Putamen (tissue), 1 donor: ENCODE measurements at regions not wholly inside any gene's neighbourhood (a gene's known extent, or its start where the extent isn't known, plus 50 kb on each side); places are given as distances from the start of the nearest gene placed in this dataset.
"Not testable (repeated sequence)": the region's sequence is repeated elsewhere in the genome, so short reads cannot be mapped to it uniquely, and the experiment has no call there.

Experiments used
- DNase-seq: peaks from one replicate; pipeline ENCODE4 v3.0.0-alpha.2; 2016; ENCODE audit warnings: low spot score

DNA sequence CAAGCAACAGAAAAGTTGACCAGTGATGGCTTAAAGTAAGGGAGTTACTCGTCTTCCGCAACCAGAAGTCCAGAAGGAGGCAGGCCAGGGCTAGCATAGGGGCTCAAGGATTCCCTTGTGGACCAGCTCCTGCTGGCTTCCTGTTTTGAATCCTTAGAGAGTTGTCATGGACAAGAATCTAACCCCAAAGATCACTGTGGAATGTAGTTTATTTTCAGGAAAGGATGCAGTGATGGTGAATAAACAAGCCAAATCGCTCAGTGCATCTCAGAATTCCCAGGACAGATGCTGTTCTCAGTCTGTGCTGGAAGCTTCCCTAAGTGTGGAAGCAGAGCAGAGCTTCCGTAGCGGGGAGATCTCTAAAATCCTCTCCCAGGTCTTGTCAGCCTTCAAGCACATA is 311.3 kb downstream of the C12orf75 start:
- DNase-seq = no peak

DNA sequence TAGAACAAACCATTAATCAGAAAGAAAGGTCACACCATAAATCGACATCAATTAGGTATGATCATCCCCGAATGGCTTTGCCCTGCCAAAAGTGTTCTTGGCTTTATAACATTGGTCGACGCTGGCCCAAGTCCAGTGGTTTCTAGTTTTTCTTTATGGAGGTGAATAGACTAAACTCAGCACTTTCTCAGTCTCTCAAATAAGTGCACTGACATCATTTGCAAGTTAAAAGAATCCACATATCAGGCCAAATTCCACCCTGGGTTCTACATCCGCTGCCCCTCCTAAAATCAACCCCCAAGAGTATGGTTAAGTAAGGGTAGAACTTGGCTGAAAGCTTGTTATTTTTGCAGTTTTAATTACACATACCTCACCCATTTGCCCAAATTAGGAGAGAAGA is 314.3 kb downstream of the C12orf75 start:
- DNase-seq = no peak

DNA sequence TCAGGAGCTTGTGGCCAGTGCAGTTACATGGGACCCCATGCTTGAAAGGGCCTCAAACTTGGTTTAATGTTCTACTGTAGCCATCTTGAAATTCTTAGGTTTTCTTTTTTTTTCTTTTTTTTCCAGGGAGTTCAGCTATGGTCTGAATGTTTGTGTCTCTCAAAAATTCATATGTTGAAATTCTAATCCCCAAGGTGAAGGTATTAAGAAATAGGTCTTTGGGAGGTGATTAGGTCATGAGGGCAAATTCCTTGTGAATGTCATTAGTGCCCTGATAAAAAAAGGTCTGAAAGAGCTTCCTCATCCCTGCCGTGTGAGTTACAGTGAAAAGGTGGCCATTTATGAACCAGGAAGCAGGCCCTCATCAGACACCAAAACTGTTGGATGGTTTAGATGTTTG is 324.1 kb downstream of the C12orf75 start:
- DNase-seq = no peak

DNA sequence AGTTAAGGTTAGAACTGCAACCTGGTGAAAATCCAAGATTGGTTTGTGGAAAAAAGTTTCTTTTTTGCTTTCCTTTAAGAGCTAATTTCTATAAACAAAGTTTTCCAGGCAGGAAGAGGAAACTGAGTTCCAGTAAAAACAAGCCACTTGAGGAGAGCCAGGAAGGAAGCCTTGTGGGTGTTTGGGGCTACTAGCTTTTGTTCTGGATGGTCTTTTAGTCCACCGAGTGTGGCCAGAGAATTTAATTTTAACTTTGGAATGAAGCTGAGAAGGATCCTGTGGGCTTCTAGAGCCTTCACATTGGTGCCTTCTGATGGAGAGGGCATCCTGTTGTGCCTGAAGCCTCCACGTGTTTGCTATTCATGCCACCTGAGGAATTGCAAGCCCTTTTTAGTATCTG is 327.9 kb downstream of the C12orf75 start:
- DNase-seq = no peak

DNA sequence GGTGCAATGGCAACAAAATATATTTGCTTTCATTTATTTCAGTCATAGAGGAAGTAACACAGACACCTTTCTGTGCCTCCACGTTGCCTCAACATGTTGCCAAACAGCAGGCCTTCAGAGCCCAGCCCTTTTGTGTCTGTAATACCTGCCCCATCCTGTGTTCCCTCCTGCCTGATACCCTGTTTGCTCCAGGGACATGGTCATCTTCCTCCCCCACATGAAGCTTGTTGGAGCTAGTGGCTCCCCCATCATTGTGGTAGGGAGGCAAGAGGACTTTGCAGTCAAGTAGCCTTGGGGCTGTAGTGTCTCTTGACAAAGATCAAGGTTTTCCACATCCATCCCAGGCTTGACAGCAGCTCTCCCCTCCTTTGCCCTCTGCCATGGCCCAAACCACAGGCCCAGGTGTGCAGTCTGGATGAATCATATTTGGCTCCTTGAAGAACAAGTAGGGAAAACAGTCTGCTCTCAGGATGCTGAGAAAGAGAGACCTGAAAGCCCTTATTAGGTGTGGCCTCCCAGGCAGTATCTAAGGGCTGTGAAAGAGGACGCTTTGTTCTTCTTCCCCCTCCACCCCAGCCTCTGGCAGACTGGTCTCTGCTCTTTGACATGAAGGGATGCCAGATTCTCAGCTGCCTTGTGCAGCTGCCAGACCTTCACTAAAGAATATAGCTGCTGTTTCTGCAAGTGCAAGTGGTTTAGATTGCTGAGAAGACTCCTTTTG is 329.0 kb downstream of the C12orf75 start:
- DNase-seq = no peak

DNA sequence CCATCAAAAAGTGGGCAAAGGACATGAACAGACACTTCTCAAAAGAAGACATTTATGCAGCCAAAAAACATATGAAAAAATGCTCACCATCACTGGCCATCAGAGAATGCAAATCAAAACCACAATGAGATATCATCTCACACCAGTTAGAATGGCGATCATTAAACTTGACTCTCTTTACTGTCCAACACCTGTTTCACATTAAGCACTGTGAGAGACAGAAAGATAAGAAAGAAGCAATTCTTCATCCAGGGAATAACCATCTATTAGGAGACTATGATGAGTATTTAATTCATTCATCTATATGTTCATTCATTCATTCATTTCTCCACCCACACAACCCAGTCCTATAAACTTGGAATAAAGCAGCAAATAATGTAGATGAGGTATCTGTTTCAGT is 334.3 kb downstream of the C12orf75 start:
- not testable (repeated sequence) for DNase-seq

- no peak for DNase-seq
Measured at GRCh38 chr12:105665366-105665765, 334.9 kb downstream of the C12orf75 start.

GRCh38 chr12:105667973-105668743 is 337.7 kb downstream of the C12orf75 start:
- no peak for DNase-seq

DNA sequence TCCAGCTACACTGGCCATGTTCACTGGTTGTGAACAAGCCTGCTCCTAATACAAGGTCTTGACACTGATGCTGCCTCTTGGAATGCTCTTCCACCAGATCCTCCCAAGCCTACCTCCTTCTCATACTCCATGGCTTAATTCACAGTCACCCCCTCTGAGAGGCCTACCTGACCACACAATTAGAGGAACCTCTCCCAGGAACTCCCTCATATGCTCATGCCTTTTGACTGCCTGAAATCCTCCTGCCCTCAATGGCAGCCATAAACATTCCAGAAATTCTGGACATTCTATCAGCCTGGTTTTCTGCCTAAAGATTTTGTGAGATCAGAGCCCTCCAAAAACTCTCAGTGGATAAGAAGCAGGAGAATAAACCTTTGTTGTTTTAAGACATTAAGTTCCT is 340.2 kb downstream of the C12orf75 start:
- no peak for DNase-seq

- no peak for DNase-seq
Measured at GRCh38 chr12:105671720-105672119, 341.2 kb downstream of the C12orf75 start.

GRCh38 chr12:105672121-105672975 is 341.9 kb downstream of the C12orf75 start:
- no peak for DNase-seq

DNA sequence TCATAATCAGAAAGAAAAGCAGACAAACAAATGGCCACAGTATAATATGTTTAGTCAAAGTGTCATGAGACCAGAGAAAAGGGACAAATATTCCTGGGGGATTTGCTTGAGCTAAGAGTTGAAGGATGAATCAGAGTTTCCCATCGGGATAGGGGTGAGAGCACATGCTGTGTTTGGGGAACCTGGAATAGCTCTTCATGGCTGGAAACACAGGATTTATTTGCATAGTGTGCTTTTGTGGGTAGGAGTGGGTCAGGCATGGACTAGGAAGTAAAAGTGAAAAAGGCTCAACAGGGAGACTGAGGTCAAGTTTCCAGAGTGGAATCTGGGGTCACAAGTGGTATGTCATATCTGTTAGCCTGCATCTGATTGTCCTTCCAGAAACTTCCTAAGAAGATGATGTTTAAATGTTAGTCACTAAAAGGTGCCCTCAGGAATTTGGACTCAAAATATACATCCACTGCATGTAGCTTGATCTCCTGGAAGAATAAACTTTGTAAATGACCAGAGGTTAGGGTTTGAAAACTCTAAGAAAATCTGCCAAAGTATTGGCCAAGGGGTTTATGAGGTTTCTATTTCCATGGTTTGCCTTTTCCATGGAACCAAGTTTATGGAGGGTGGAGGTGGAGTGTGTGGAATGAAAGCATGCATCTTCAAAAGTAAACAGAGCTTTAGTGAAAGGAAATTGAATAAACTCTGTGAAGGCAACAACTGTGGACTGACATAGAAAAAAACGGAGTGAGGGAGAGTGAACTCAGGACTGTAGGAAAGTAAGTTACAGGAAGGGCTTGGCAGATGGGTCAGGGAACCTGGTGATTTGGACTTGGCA is 344.6 kb downstream of the C12orf75 start:
- no peak for DNase-seq

- DNase-seq = no peak
Measured at GRCh38 chr12:105676694-105677093, 346.2 kb downstream of the C12orf75 start.

DNA sequence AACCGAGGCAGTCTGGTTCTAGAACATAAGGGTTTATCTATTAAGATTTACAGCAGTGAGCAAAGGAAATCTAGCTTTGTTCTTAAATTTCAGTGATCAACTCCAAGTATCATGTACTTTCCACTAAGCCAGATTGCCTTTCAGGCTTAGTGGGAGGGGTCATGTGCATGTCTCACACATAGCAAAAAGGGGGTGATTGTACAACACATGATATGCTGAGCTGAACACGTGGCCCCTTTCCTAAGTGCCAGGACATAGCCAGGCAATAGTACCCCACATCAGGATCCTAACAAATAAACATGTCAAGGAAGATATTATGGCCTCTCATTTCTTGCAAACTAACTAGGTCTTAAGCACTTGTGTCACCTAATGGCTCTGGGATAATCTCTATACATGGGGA is 347.2 kb downstream of the C12orf75 start:
- no peak for DNase-seq

- DNase-seq = no peak
Measured at GRCh38 chr12:105679982-105680381, 349.5 kb downstream of the C12orf75 start.

DNA sequence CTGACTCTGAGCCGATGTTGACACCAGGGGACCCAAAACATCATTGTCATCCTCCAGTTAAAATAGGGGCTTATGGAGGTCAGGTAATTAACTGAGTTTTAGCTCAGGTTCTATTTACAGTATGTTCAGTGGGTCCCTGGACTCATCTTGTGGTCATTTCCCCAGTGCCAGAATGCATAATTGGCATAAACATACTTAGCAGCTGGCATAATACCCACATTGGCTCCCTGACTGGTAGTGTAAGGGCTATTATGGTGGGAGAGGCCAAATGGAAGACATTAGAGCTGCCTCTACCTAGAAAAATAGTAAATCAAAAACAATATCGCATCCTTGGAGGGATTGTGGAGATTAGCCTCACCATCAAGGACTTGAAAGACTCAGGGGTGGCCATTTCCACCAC is 350.9 kb downstream of the C12orf75 start:
- no peak for DNase-seq

DNA sequence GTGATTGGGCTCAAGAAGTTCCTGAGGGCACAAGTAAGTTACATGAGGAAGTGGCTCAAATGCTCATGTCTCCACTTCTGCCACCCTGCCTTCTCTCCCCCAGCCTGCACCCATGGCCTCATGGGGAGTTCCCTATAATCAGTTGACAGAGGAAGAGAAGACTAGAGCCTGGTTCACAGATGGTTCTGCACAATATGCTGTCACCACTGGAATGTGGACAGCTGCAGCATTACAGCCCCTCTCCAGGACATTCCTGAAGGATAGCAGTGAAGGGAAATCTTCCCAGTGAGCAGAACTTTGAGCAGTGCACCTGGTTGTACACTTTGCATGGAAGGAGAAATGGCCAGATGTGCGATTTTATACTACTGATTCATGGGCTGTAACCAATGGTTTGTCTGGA is 352.3 kb downstream of the C12orf75 start:
- DNase-seq = not testable (repeated sequence)

DNA sequence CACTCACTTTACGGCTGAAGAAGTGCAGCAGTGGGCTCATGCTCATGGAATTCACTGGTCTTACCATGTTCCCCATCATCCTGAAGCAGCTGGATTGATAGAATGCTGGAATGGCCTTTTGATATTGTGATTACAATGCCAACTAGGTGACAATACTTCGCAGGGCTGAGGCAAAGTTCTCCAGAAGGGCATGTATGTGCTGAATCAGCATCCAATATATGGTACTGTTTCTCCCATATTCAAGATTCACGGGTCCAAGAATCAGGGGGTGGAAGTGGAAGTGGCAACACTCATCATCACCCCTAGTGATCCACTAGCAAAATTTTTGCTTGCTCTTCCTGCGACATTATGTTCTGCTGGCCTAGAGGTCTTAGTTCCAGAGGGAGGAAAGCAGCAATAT is 353.3 kb downstream of the C12orf75 start:
- DNase-seq = not testable (repeated sequence)

DNA sequence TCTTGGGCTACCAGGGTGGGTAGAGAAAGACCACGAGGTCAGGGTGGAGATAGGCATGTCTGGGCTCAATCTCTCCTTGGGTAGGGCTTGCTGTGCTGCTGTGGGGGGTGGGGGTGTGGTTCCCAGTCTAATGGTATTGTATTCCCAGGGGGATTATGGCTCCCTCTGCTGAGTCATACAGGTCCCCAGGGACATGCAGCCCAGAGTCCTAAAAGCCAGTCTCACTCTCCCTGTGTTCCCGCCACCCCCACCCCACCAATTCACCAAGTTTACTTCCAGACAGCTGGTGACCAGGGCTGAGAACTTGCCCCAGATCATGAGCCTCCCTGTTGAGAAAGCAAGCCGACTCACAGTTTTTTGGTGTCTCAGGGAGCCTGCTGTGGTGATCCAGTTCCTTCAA is 367.6 kb downstream of the C12orf75 start:
- no peak for DNase-seq

GRCh38 chr12:105699209-105699608 is 368.7 kb downstream of the C12orf75 start:
- DNase-seq = no peak

DNA sequence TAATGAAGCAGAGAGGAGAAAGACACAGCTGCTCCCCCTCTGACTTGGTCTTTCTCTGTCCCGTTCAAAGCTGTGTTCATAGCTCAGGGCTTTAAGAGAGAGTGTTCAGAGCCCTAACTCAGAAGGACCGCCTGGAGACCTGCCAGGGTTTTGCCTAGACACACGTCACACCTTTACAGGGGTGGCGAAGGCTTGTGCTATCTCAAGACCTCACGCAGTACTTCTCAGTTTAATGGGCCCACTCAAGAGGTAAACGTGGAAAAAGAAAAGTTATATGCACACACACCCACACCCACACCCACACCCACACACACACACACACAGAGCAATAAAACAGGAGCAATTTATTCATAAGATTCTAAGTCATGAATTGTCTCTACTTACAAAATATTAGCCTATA is 374.3 kb downstream of the C12orf75 start:
- no peak for DNase-seq

- DNase-seq = no peak
Measured at GRCh38 chr12:105705235-105705634, 374.7 kb downstream of the C12orf75 start.
